Activated CD4-positive, alpha-beta T cell treated with anti-CD3 and anti-CD28 coated beads for 4 hours (primary cell): ENCODE measurements at regions not wholly inside any gene's neighbourhood (a gene's known extent, or its start where the extent isn't known, plus 50 kb on each side); places are given as distances from the start of the nearest gene placed in this dataset.
"Not testable (repeated sequence)": the region's sequence is repeated elsewhere in the genome, so short reads cannot be mapped to it uniquely, and the experiment has no call there.

Experiments used
- DNase-seq, 2 donors: peaks; one replicate each; pipeline ENCODE4 v3.0.0-alpha.2; 2020

DNA sequence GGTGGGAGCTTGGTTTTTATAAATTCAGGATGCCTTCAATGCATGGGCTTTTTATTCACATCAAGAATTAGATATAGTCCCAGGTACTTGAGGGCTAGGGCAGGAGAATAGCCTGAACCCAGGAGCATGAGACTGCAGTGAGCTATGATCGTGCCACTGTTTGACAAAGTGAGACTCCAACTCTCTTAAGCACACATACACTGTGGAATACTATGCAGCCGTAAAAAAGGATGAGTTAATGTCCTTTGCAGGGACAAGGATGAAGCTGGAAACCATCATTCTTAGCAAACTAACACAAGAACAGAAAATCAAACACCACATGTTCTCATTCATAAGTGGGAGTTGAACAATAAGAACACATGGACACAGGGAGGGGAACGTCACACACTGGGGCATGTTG lies 470.0 kb downstream of the SETD4 start:
- DNase-seq = not testable (repeated sequence)

DNA sequence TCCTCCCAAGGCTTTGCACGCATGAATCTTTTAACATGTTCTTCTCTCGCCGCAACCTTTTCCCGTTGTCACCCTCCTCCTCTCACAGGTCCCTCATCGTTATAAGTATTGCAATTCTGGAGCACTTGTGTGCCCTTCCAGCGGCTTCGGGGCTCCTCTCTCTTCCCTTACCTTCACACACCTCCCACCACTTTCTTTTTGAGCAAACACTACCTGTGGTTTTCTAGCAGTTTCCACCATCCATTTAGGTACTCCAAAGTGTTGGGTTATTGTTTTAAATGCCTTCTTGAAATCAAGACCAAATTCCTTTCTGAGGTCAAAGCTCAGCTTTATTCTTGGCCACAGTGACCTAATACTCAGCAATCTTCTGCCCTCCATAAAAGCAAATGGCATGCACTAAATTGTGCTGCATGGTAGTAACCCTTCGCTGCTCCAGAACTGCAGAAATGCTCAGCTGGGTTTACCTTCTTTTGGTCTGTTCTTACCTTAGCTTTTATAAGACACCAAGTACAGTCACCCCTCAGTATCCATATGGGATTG lies 472.4 kb downstream of the SETD4 start:
- no peak for DNase-seq

GRCh38 chr21:35586305-35586704 lies 474.0 kb downstream of the SETD4 start:
- DNase-seq = no peak

DNA sequence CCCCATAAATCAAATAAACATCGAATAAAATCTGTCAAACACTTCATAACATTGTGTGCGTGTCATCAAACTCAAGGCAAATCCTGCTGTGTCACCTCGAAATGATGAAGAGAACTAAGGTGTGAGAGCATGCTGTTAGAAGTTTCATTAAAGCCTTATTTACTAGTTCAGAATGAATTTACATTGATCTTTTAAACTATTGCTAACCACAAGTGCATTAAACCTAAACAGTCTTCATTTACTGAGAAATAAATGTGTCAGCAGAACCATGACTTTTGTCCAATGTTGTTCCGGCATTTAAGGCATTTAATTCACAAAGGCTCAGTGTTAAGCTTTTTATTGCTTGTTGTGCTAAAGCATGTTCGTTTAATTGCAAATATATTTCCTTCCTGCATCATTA lies 474.4 kb downstream of the SETD4 start:
- DNase-seq = no peak

GRCh38 chr21:35585155-35585554 lies 475.2 kb downstream of the SETD4 start:
- DNase-seq = no peak

GRCh38 chr21:35583566-35584216 lies 476.6 kb downstream of the SETD4 start:
- DNase-seq = no peak

DNA sequence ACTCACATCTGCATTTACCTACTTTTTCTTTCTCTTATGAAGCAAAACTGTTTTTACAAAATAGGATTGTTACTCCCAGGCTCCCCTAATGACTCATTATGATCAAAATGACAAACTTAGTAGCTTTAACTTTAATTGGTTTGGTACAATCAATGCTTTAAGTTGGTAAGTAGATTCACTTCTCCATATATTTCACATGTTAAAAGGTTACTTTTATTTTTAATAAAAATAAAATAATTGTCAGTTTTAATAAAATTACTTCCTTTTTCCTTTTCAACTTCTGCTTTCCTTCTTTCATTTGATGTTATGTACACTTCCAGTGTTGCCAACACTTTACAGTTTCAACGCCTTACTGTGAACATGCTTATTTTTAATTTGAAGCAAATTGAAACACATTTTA lies 477.6 kb downstream of the SETD4 start:
- no peak for DNase-seq

DNA sequence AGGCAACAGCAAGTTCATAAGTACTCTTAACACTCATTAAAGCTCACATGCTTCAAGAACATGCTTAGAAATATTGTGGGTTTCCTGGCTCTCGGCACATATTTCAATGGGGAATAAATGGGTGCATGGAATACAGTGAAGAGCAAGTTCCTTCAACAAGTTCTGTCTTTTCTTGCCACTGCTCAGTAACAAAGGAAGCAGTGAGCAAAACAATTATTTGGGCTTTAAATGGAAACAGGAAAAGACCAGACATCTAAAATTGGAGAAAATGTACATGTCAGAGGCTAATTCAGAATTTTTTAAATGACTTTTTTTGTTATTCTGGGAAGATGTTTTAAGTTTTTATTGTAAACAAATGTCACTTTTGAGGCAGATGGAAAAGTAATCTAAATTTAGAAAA lies 478.7 kb downstream of the SETD4 start:
- DNase-seq = no peak

DNA sequence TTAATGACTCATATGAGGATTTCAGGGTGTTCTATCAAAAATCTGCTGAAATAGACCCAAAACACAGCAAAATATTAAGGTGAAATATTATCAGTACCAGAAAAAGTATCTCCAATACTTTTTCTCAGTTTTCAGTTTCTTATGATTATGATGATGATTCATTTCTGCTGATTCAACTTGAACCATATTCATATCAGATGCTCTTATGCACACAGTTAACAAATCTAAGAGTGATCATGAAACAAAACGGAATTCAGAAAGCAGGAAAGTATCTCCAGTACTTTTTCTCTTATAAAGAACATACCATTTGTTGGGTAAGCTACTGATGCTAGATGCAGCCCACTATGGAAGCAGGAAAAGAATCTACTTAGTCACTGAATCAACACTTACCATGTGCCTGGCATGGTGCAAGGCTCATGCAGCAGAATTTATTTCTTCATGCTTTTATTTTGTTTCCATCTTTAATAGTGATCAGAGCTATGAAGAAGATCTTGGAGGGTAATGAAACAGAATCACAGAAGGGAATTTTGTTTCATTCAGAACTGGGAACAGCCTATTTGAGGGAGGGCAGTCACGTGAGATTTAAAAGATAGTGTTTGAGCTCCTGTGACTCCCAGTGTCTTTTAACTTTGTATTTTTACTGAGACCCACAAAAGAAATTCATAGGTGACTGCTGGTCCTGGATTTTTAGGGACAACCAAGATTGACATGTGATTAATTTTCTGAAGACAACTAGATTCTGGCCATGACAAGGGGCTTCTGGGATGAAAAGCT lies 480.6 kb downstream of the SETD4 start:
- no peak for DNase-seq

DNA sequence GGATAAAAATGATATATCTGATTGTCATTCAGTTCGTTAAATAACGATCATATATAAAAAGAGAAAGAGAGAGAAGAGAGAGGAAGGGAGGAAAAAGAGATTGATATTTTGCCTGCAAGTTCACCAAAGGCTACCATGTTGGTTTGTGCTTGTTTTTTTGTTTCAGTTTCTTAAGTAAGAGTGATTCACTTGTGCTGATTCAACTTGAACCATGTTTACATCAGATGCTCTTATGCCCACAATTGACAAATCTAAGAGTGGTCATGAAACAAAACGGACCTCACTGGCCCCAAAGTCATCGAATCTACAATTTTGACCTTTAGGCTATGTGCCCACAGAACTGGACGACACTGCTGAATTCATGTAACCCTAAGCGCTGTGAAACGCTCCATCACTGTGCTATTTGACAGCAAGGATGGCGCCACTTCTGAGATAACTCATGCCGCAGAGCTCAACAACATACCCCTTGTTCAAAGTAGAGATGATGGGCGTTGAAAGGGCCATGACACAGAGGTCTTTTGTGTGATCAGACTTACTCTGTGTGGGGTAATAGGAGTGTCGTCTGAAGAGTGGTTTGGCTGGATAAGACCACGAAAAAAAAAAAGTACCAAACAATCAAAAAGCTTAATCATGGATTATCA lies 481.4 kb downstream of the SETD4 start:
- no peak for DNase-seq

DNA sequence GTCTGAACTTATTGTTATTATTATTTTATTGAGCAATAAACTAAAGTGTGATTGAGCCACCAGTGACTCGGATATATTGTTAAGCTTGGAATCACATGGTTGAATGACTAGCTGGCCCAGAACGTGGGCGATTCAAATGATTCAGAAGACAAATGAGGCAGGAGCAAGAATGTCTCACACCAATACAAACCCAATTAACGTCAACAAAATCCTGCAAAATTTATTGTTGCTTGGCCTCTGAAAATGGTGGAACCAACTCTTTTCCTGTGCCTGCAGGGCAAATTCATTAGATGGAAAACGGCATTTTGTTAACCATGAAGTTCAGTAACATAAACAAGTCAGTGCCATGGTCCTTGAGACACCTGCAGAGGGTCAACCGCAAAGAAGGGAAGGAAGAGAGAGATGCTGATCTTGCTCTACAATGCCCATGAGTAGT lies 482.0 kb downstream of the SETD4 start:
- DNase-seq = no peak

DNA sequence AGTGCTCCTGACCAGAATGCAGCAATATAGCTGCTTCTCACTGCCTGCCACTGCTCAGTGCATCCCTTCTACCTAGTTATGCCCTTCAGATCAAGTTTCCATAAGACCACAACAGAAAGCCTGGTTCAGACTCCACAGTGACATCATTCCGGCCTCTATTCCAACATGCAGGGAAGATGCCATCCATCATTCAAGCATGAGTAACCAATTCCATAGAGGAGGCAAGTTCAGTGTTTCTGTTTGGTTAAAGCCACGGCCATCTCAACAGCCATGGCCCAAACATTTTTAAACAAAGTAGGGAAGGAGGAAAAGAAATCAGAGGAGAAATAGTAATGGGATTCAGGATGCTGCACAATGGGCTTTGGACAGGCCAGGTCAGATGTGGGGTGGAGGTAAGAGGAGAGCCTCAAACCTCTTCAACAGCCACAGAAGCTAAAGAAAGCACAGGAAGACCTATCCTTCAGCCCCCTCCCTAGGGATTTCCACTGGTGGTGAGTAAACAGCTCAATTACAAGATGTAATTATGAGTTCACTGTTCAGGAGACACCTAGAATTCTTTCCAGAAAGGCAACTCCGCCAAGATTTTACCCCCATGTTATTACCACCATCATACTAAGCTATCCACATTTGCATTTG lies 484.9 kb downstream of the SETD4 start:
- no peak for DNase-seq

- no peak for DNase-seq
Measured at GRCh38 chr21:35573472-35574374, 486.6 kb downstream of the SETD4 start.

GRCh38 chr21:35571910-35572309 lies 488.4 kb downstream of the SETD4 start:
- no peak for DNase-seq

GRCh38 chr21:35568643-35569042 lies 491.7 kb downstream of the SETD4 start:
- no peak for DNase-seq

DNA sequence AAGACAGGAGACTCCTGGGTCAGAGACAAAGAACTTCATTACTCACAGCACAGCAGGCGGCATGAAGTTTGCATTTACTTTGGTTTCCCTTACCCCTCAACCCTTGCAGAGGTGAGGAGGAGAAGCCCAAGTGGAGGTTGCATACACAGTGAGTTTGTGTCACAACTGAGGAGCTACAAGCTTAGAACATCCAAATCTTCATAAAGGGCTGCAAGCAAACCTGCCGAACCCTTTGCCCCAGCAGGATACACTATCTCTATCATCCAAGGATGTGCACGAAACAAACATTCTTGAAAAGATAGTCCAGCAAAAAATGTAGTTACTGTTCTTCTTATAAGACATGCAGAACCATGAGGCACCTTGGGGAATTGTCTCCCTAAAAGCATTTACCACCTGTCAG lies 493.5 kb downstream of the SETD4 start:
- no peak for DNase-seq

DNA sequence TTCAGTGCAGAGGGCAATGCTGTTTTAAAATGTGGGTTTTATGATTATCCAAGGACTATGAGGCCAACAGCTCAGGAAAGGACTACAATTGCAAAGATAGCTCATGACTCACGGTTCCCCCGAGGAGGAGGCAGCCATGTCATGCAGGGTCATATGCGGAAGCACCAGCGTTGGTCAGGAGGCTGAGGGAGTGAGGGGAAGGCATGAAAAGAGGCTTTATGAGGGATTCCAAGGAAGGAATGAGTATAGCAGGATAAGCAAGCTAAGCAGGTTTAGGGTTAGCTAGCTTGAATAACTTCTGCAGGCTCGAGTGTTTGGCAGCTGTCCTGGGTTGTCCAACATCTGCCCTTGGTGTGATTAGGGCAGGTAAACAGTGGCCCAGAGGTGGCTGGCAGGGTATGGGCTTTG lies 495.1 kb downstream of the SETD4 start:
- DNase-seq = no peak

DNA sequence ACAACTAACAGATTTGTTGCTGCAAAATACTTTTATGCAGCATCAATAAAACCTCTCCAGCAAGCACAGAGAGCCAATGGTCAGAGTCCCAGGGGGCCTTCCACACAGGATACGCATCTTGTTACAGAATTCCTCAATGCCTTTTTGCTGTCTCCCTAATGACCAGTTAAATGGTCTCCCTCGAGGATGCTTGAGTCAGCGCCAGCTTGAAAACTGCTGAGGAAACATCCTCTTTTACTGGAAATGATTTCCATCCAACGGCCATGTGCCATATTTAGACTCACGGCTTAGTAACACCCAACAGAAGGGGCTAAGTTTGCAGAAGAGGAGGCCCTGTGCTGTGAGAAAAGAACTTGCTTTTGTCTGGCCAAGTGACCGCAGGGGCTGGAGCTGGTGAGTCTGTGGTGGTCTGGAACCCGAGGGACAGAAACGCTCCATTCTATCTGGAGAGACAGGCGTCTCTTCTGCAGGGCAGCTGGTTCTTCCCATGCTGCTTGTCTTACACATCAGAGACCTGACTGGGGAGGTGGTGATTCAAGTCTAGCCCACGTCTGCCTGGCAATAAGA lies 496.4 kb downstream of the SETD4 start:
- DNase-seq = no peak

GRCh38 chr21:35562876-35563275 lies 497.4 kb downstream of the SETD4 start:
- DNase-seq = no peak

DNA sequence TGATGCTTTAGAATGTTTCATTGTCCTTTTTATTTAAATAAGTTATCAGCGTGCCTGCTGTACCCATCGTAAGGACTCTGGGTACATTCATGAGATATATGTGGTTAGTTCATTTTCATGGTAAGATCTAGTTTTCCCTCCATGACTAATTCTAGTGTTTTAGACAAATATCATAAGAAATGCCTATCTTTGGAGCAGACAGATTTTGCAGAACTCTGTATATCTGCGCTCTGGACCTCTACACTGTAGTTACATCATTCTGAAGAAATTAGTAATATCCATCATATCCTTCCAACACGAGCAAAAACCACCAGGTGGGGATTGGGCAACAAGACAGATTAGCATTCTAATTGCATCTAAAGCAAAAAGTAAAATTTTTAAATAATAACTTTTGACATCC lies 499.2 kb downstream of the SETD4 start:
- DNase-seq = no peak

DNA sequence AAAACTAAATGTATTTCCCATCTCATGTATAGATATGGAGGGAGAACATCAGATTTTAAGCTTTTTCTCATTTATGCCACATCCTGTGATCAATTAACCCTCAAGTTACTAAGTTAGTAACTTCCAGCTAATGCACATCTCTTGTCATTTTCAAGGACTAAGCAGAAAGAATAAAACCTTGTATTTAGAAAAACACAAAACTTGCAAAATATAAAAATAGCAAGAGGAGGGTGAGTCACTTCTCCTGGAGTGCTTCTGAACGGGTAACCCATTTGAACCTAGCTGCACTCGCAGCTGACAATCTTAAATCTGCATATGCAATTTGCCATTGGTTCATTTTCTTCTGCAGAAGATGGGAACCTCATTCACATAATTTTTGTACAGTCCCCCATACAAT lies 500.5 kb downstream of the SETD4 start:
- no peak for DNase-seq
